ENCODE measurements at regions not wholly inside any gene's neighbourhood (a gene's known extent, or its start where the extent isn't known, plus 50 kb on each side); places are given as distances from the start of the nearest gene placed in this dataset.
A peak's percentile ranks its signal among the peaks of the same experiment; 100 is the strongest.

DNA sequence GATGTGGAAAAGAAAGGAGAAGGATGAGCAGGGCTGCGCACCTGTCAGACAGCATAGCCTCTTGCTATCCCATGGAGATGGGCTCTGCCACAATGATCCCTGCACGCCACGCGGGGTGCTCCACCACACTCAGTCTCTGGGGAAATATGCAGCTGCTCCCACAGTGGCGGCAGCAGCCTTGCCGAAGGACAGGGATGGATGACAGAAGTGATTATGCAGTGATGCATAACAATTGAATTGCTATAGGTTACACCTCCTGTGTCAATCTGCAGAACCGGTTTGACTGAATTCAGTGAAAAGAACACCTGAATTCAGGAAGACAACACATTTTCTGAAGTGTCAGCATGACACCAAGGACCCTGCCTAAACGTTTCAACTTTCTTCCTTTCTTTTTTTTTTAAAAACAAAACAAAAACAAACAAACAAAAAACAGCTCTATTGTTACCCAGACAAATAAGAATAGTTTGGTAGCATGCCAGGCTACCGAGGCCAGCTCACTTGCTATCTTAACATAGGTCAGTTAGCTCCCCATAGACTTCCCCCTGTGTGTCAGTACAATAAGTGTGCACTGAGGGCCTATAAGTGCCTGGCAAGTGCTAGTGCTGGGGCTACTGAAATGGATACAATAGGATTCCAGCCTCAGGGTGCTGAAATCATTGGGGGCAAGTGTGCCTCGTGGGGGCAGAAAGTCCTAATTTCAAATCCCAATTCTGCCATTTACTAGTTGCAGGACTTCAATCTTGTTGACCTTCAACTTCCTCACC is 127.6 kb upstream of the LMO4 start:
- intact Hi-C loops (cut with DNase I), result no loop called here
- 30 to 37% methylated on average over 10 of the region's 10 CpGs for WGBS, 2 donors
- no peak overlapping the region for H3K4me3 ChIP-seq (replicated peaks in 1 of 3)
- H3K9me3 ChIP-seq, result no peaks in the 10 kb centered on the region
- no peak for TF ChIP-seq POLR2A (IDR thresholded peaks at IDR 0.05)
- TF ChIP-seq, protein P1, sequence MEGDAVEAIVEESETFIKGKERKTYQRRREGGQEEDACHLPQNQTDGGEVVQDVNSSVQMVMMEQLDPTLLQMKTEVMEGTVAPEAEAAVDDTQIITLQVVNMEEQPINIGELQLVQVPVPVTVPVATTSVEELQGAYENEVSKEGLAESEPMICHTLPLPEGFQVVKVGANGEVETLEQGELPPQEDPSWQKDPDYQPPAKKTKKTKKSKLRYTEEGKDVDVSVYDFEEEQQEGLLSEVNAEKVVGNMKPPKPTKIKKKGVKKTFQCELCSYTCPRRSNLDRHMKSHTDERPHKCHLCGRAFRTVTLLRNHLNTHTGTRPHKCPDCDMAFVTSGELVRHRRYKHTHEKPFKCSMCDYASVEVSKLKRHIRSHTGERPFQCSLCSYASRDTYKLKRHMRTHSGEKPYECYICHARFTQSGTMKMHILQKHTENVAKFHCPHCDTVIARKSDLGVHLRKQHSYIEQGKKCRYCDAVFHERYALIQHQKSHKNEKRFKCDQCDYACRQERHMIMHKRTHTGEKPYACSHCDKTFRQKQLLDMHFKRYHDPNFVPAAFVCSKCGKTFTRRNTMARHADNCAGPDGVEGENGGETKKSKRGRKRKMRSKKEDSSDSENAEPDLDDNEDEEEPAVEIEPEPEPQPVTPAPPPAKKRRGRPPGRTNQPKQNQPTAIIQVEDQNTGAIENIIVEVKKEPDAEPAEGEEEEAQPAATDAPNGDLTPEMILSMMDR (IDR thresholded peaks at IDR 0.05), result no peak
- H3K4me1 ChIP-seq, result no peaks in the 10 kb centered on the region
- no peaks in the 10 kb centered on the region for H3K27me3 ChIP-seq
- peak; percentile 4 to 7 for DNase-seq
- H3K36me3 ChIP-seq, result no peaks in the 10 kb centered on the region
- H3K27ac ChIP-seq, result no peak overlapping the region

DNA sequence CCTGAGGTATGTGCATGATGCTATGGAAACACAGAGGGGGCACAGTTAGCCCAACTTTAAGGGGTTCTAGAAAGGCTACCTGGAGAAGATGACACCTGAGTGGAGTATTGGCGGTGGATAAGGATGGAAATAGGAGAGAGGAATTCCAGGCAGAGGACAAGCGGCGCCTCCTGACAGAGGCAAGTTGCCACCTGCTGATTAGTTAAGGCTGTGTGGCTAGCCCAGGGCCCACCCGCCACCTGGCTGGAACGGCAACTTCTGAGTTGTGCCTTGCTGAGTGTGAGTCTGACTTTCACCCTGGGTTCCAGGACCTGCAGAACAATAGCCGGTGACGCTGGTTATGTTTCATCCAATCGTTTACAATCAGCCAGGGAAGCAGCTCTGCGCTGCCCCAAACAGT is 126.9 kb upstream of the LMO4 start:
- intact Hi-C loops (cut with DNase I), result no loop called here
- H3K4me3 ChIP-seq (replicated peaks in 1 of 3), result no peak overlapping the region
- H3K9me3 ChIP-seq, result no peaks in the 10 kb centered on the region
- H3K4me1 ChIP-seq, result no peaks in the 10 kb centered on the region
- 85 to 90% methylated on average over 9 of the region's 9 CpGs for WGBS, 2 donors
- H3K36me3 ChIP-seq, result no peaks in the 10 kb centered on the region
- DNase-seq, result no peak
- TF ChIP-seq, protein P1 (IDR thresholded peaks at IDR 0.05), result no peak
- TF ChIP-seq POLR2A (IDR thresholded peaks at IDR 0.05), result no peak
- no peaks in the 10 kb centered on the region for H3K27me3 ChIP-seq
- no peak overlapping the region for H3K27ac ChIP-seq

DNA sequence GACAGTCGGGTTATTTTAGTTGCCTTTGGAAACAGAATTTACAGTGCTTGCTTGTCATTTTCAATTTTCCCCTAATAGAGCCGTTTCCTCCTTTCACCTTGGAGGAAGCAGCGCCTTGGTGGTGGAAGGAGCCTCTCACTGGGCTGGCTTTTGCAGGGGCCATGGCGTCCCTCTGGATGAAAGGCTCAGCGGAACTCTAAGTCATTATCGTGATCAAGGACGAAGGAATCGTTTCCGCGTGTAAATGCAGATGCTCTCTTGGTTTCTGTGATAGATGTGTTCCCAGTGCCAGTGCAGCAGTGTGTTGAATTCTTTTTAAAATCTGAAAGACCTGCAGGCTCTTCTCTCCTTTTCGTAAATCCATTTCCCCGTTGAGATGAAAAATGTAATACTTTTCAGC is 126.2 kb upstream of the LMO4 start:
- TF ChIP-seq POLR2A (IDR thresholded peaks at IDR 0.05), result no peak
- TF ChIP-seq, protein P1 (IDR thresholded peaks at IDR 0.05), result no peak
- no peaks in the 10 kb centered on the region for H3K36me3 ChIP-seq
- intact Hi-C loops (cut with DNase I), result no loop called here
- no peak overlapping the region for H3K27ac ChIP-seq
- DNase-seq, result no peak
- no peaks in the 10 kb centered on the region for H3K9me3 ChIP-seq
- WGBS, 2 donors, result 88 to 89% methylated on average over 12 of the region's 12 CpGs
- H3K4me3 ChIP-seq (replicated peaks in 1 of 3), result no peak overlapping the region
- H3K4me1 ChIP-seq, result no peaks in the 10 kb centered on the region
- H3K27me3 ChIP-seq, result no peaks in the 10 kb centered on the region

DNA sequence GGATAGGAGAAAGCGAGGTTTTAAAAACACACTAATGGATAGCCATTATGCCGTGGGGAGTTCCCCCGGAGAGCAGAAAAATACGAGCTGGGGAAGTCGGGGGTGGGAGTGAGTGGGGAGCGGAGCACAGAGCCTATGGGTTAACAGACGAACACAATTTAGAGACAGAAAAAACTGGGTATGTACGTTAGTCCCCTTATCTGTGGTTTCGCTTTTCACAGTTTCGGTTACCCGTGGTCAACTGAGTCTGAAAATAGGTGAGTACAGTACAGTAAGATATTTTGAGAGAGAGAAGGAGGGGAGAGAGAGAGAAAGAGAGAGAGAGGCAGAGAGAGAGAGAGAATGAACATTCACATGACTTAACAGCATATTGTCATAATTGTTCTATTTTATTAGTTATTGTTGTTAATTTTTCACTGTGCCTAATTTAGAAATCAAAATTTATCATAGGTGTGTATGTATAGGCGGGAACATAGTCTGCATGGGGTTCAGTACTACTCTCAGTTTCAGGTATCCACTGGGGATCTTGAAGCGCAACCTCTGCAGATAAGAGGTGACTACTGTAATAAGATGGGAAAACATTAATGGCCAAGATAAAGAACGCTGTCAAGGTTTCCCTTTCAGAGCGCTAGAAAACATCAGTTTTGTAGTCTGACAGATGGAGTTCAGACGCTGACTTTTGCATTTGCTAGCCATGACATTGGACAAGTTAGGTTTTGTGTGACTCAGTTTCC is 125.6 kb upstream of the LMO4 start:
- no peak for DNase-seq
- 74 to 88% methylated on average over 16 of the region's 16 CpGs for WGBS, 2 donors
- H3K27me3 ChIP-seq, result no peaks in the 10 kb centered on the region
- H3K4me1 ChIP-seq, result no peaks in the 10 kb centered on the region
- no peaks in the 10 kb centered on the region for H3K36me3 ChIP-seq
- intact Hi-C loops (cut with DNase I), result no loop called here
- H3K4me3 ChIP-seq (replicated peaks in 1 of 3), result no peak overlapping the region
- H3K27ac ChIP-seq, result no peak overlapping the region
- TF ChIP-seq POLR2A (IDR thresholded peaks at IDR 0.05), result no peak
- TF ChIP-seq, protein P1 (IDR thresholded peaks at IDR 0.05), result no peak
- H3K9me3 ChIP-seq, result no peaks in the 10 kb centered on the region

DNA sequence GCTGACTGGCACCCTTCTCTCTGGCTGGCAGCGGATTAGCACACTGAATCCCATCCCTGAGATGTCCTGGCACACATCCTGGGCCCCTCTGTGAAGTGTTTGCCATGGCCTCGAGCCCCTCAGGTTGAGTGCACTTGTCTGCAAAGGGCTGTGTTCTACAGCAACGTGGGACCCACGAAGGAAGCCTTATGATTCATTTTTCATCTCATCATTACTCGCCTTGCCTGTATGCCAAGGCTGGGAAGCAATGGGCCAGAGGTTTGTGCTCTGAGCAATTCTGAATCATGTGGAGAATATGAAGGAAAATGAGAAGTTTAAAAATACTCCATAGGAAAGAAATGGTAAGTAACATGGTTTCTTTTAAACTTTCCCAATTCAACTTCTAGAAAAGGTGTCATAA is 124.8 kb upstream of the LMO4 start:
- intact Hi-C loops (cut with DNase I), result no loop called here
- no peak for DNase-seq
- Histone ChIP-seq H3K4me3 (replicated peaks in 1 of 3) (no peak overlapping the region), H3K27me3 (no peaks in the 10 kb centered on the region), H3K36me3 (no peaks in the 10 kb centered on the region), H3K4me1 (no peaks in the 10 kb centered on the region), H3K9me3 (no peaks in the 10 kb centered on the region), H3K27ac (no peak overlapping the region)
- no peak for TF ChIP-seq POLR2A (IDR thresholded peaks at IDR 0.05)
- TF ChIP-seq, protein P1 (IDR thresholded peaks at IDR 0.05), result no peak
- 43 to 53% methylated on average over 5 of the region's 5 CpGs for WGBS, 2 donors

Data from thyroid gland (tissue), 4 donors.